ENCODE measurements at regions not wholly inside any gene's neighbourhood (a gene's known extent, or its start where the extent isn't known, plus 50 kb on each side); places are given as distances from the start of the nearest gene placed in this dataset.
A peak's percentile ranks its signal among the peaks of the same experiment; 100 is the strongest.

DNA sequence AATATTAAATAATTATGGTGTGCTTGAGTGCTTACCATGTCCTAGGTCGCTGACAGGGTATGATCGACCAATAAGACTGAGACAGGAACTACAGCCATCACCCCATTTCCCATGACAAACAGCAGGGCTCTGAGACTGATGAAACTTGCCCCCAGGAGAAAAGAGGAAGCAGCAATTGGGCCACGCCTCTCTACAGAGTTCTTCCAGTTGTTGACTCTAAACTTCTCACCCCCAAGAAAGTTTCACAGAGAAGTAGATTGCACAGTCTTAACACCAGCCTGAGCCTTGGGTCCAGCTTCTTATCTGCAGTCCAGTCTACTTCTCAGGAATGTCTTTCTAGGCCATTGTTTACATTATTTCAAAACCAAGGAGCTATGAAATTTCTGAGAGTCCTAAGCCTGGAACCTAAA, 182.2 kb upstream of the ANKRD55 start:
- no peak for TF ChIP-seq MYC (IDR thresholded peaks at IDR 0.05; ENCODE audit: low read depth, low read length)
- TF ChIP-seq, protein P1, sequence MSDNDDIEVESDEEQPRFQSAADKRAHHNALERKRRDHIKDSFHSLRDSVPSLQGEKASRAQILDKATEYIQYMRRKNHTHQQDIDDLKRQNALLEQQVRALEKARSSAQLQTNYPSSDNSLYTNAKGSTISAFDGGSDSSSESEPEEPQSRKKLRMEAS (IDR thresholded peaks at IDR 0.05; ENCODE audit: low read depth, low read length) = 0 out of 2 replicates have a peak, but pooled peaks have one; percentile 16
- peak overlapping the region; percentile 51 for H3K4me3 ChIP-seq (ENCODE audit: low read depth, low read length)
- peak; percentile 97 for DNase-seq (ENCODE audit: low read depth)

DNA sequence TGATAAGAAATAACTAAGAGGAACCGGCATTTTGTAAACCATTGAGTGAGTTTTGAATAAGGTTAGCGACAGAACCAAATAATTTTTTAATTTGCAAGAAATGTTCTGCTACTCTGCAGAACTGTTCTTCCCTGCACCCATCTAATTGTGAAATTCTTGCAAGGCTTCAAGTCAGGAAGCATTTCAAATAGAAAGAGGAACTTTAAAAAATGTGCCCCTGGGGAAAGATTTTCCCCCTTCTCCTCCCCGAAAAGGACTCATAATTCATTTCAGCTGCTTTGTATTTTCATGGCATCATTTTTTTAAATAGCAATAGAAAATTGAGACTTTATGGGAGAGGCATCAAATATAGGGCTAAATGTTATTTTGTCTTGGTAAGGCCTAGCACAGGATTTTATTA, 180.9 kb upstream of the ANKRD55 start:
- TF ChIP-seq MYC (IDR thresholded peaks at IDR 0.05; ENCODE audit: low read depth, low read length) = peak; percentile 19; the same call in 1 of the 2 replicates
- TF ChIP-seq, protein P2, sequence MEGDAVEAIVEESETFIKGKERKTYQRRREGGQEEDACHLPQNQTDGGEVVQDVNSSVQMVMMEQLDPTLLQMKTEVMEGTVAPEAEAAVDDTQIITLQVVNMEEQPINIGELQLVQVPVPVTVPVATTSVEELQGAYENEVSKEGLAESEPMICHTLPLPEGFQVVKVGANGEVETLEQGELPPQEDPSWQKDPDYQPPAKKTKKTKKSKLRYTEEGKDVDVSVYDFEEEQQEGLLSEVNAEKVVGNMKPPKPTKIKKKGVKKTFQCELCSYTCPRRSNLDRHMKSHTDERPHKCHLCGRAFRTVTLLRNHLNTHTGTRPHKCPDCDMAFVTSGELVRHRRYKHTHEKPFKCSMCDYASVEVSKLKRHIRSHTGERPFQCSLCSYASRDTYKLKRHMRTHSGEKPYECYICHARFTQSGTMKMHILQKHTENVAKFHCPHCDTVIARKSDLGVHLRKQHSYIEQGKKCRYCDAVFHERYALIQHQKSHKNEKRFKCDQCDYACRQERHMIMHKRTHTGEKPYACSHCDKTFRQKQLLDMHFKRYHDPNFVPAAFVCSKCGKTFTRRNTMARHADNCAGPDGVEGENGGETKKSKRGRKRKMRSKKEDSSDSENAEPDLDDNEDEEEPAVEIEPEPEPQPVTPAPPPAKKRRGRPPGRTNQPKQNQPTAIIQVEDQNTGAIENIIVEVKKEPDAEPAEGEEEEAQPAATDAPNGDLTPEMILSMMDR (IDR thresholded peaks at IDR 0.05; ENCODE audit: low read depth, low read length) = no peak
- peak; percentile 87 for DNase-seq (ENCODE audit: low read depth)
- peak overlapping the region; percentile 51 for H3K4me3 ChIP-seq (ENCODE audit: low read depth, low read length)

DNA sequence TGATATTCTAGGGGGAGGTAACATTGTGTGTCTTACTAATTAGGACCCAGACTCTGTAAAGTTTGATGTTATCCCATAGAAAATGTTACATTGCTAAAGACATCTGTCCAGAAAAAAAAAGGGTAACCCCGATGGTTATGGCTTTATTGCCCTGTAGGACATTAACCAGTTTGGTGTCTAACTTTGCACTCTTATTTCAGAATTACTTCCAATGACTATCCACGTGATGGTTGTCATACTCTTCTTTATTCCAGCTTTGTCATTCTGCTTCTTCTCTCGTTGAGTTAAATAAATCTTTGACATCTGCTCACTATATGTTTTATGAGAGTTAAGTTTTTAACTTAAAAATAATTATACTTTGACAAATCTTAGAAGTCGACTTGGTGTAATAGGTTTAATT, 180.4 kb upstream of the ANKRD55 start:
- peak overlapping the region; percentile 35 for H3K4me3 ChIP-seq (ENCODE audit: low read depth, low read length)
- peak; percentile 26 for DNase-seq (ENCODE audit: low read depth)
- no peak for TF ChIP-seq MYC (IDR thresholded peaks at IDR 0.05; ENCODE audit: low read depth, low read length)
- TF ChIP-seq, protein P1 (IDR thresholded peaks at IDR 0.05; ENCODE audit: low read depth, low read length) = no peak
- no peak for TF ChIP-seq POLR2A (IDR thresholded peaks at IDR 0.05; ENCODE audit: extremely low read depth, insufficient read length)
- TF ChIP-seq, protein P2 (IDR thresholded peaks at IDR 0.05; ENCODE audit: low read depth, low read length) = no peak

DNA sequence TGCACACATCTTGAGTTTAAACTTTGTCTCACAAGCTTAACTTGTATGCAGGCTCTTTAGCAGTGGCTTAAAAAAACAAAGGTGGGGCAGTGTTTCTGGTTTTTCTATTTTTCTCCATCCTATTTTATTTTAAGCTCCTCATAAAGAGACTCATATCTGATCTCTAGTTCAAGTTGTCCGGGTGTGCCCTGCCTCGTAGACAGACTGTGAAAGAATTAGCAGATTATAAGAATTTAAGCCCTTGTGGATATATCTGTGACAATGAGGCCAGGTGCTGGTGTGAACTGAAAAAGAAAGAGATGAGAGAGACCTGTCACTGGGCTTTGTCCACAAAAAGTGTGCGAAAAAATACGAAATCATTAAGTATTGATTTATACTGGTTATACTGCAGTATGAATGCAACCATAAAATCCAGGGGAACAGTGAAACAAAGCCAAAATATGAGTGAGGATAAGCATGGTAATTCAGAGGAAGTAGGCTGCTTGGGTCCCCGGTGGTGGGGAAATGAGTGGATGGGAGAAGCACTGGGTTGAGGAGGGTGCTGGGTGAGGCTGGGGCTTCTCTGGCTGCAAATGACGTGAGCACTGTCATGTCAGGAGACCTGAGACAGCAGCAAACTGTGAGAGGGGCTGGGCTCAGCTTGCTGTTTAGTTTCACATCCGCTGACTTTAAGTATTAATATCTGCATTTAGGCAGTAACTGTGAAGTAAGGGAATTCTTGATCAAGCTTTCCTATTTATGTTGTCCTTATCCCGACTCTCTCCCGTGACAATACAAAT, 179.7 kb upstream of the ANKRD55 start:
- TF ChIP-seq POLR2A (IDR thresholded peaks at IDR 0.05; ENCODE audit: extremely low read depth, insufficient read length) = no peak
- TF ChIP-seq, protein P1 (IDR thresholded peaks at IDR 0.05; ENCODE audit: low read depth, low read length) = no peak
- TF ChIP-seq, protein P2 (IDR thresholded peaks at IDR 0.05; ENCODE audit: low read depth, low read length) = no peak
- TF ChIP-seq MYC (IDR thresholded peaks at IDR 0.05; ENCODE audit: low read depth, low read length) = no peak
- no peak overlapping the region for H3K4me3 ChIP-seq (ENCODE audit: low read depth, low read length)
- DNase-seq (ENCODE audit: low read depth) = peak; percentile 89

DNA sequence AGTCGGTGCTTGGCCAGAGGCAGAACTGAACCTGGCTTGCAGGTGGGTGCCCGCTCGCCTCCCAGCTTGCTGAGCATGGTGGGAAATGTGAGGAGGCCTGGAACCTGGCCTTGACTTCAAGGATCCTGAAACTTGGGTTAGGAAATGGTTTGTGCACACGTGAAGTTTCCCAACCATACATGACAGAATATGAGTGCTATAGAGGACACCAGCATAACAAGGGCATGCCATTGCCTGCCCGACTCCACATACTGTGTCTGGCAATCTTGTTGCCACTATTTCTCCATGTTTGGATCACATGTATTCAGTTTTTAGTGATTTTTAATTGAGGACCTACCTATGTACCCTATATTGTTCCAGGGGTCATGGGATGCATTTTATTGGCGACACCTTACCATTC, 177.6 kb upstream of the ANKRD55 start:
- no peak overlapping the region for H3K4me3 ChIP-seq (ENCODE audit: low read depth, low read length)
- DNase-seq (ENCODE audit: low read depth) = no peak
- TF ChIP-seq, protein P2 (IDR thresholded peaks at IDR 0.05; ENCODE audit: low read depth, low read length) = no peak
- TF ChIP-seq MYC (IDR thresholded peaks at IDR 0.05; ENCODE audit: low read depth, low read length) (no peak), POLR2A (IDR thresholded peaks at IDR 0.05; ENCODE audit: extremely low read depth, insufficient read length) (no peak)
- TF ChIP-seq, protein P1 (IDR thresholded peaks at IDR 0.05; ENCODE audit: low read depth, low read length) = no peak

DNA sequence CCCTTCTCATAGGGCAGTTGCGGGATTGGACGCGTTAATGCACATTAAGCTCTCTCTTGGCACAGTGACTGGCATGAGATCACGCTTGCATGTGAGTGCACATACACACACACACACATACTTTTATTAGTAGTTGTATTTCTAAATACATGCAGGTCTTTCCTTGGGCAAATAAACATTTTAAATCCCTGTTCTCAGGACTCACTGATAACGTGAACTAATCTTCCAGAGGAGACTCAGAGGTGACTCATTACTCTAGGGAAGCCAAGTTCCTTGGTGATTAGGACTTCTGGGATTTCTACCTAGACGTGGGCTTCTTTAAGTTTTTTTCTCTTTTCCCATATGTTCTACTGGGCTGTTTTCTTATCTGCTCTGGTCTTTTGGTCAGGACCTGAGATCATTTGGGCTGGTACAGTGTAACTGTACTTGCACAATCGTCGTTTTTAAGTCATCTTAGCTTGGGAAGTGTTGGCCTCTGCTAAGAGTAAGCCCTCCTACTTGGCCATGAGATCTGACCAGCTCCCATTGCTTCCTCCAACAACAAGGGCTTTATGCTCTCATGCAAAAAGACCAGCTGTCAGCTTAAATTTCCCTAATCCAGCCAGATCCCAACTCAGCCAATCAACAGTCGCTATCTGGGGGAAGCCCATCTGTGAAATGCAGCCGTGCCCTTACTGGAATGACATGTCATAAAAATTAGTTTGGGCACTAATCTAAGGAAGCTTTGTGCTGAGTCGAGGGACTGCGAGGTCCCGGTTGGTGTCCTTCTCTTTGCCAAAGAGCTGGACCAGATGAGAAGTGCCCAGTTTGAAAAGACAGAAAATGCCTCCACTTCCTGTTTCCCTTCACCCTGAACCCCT, 176.4 kb upstream of the ANKRD55 start:
- H3K4me3 ChIP-seq (ENCODE audit: low read depth, low read length) = no peak overlapping the region
- peak; percentile 35 for DNase-seq (ENCODE audit: low read depth)
- no peak for TF ChIP-seq MYC (IDR thresholded peaks at IDR 0.05; ENCODE audit: low read depth, low read length)
- no peak for TF ChIP-seq POLR2A (IDR thresholded peaks at IDR 0.05; ENCODE audit: extremely low read depth, insufficient read length)
- TF ChIP-seq, protein P1 (IDR thresholded peaks at IDR 0.05; ENCODE audit: low read depth, low read length) = no peak
- TF ChIP-seq, protein P2 (IDR thresholded peaks at IDR 0.05; ENCODE audit: low read depth, low read length) = no peak
